Amygdala (tissue), 56 donors: ENCODE measurements at regions not wholly inside any gene's neighbourhood (a gene's known extent, or its start where the extent isn't known, plus 50 kb on each side); places are given as distances from the start of the nearest gene placed in this dataset.
"Not testable (repeated sequence)": the region's sequence is repeated elsewhere in the genome, so short reads cannot be mapped to it uniquely, and the experiment has no call there.

Experiments
- DNase-seq, 56 donors: peaks; one replicate each; lab custom pipeline; 2025; lab: John Stamatoyannopoulos, UW

DNA sequence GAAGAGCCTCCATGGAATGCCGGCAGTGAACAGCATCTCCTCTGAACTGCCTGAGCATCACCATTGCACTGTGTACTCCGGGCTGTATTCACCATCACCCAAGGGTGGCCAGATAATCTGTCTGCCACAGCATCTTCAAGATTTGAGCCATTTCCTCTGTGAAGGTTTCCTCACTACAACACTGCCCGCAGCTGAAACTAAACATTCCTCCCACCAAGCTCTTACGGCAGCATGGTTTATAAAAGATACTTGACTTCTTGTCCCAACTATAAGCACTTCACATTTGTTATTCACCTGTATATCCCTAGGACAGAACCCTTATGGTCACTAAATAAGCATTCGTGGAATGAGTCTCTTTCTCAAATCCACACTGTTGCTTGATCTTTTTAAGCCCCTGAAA lies 125.9 kb downstream of the SST start:
- no peak for DNase-seq

- DNase-seq = no peak
Measured at GRCh38 chr3:187540847-187541246, 129.3 kb downstream of the SST start.

- no peak for DNase-seq
Measured at GRCh38 chr3:187536185-187536584, 134.0 kb downstream of the SST start.

- no peak for DNase-seq
Measured at GRCh38 chr3:187533797-187534196, 136.4 kb downstream of the SST start.

DNA sequence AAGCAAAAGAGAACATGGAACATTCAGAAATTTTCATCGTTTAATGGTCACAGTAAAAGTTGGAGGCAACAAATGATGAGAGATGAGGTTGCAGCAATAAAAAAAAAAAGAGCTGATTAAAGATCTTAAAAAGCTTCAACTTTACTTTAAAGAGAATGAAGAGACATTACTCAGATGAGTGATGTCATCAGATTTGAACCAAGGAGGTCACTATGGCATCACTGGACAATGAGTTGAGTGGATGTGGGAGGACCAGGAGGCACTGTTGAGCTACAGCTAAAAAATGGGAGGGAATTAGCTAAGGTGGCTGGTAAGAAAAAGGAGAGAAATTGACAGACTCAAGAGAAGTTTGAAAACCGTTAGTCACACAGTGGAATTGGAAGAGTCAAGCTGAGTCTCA lies 138.4 kb downstream of the SST start:
- no peak for DNase-seq

GRCh38 chr3:187522890-187523289 lies 147.3 kb downstream of the SST start:
- DNase-seq = no peak

- DNase-seq = no peak
Measured at GRCh38 chr3:187522293-187522692, 147.9 kb downstream of the SST start.

- no peak for DNase-seq
Measured at GRCh38 chr3:187521546-187521945, 148.6 kb downstream of the SST start.

DNA sequence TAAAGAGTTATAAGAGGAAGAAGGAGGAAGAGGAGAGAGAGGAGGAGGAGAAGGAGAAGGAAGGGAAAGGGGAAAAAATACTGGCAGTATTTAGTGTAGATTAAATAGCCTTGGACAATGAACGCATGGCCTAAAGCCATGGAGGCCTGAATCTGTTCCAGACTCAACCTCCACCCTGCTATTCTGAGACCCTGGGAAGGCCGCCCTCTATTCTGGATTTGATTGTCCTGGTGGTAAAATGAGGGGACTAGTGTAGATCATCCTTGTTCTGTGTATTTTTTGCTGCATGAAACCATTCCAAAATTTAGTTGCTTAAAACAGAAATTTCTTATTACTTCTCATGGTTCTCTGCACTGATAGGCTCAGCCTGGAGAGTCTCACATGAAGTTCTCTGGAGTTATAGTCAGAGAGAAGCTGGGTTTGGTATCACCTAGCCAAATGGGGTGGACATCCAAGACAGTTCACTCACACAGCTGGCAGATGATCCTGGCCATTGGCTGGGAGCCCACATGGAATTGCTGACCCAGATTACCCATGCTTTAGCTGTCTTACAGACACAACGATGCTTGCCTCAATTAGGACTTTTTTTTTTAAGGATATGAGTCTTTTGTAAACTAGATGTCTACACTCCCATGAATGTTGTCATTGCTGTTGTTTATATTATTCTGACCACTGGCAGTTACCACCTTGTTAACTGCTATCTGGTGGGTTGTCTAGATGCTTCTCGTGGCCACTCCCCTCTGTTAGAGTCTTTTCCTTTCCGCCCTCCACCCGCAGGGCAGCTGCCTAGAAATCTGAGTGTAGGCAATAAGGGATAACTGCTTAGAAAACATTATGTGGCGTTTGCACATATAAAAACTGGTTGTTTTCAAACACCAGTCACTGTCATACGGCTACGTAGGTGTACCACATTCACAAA lies 149.9 kb downstream of the SST start:
- DNase-seq = no peak

- no peak for DNase-seq
Measured at GRCh38 chr3:187519428-187519890, 150.7 kb downstream of the SST start.

- DNase-seq = no peak
Measured at GRCh38 chr3:187518616-187519015, 150.4 kb downstream of the RTP4 start.

GRCh38 chr3:187518207-187518606 lies 150.0 kb downstream of the RTP4 start:
- DNase-seq = no peak

DNA sequence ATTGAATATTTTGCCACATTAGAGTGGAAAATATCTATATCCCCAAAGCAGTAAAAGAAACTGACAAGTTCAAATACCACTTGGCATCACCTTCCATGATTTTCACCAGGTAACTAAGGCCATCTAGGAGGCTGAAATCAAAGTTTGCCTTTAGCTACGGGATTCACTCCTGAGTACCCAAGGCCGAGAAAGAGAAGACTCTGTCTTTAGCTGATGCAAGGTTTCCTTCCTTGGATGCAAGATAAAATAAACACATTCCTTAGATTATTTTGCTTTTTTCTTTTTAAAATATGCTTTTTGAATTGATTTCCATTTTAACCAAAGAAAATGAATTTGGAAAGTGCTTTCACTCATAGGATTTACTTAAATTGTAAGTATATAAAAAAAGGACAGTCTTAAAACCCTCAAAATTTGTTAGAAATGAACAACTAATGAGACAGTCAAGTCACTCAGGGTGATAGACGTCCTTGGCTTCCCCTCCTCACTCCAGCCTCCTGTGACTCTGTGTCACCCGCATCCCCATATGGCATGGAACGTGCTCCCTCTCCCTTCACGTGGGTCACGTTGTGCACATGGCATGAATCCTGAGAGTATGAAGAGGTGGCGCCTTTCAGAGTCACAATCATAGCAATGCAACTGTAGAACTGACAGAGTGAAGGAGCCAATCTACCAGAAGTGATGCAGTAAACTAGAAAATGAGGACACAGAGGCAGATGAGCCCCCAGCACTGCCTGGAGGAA lies 148.4 kb downstream of the RTP4 start:
- no peak for DNase-seq

- DNase-seq = no peak
Measured at GRCh38 chr3:187507905-187508304, 139.7 kb downstream of the RTP4 start.

DNA sequence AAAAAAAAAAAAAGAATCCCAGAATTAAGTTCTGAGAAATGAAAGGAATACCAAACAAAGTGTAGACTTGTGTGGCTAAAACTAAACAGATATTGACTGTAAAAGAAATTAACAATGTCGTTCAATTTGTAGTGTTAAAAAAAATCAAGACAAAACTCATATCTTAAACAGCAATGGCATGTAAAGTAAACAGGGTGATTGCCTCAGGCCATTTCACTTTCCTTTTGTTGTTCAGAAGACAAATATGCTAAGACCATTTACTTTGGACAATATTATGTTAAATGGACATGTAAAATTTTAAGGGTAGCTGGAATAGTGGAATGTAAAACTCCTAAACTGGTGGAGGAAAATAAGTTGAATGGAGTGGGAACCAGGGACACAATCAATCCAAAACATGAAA lies 139.1 kb downstream of the RTP4 start:
- DNase-seq = no peak

DNA sequence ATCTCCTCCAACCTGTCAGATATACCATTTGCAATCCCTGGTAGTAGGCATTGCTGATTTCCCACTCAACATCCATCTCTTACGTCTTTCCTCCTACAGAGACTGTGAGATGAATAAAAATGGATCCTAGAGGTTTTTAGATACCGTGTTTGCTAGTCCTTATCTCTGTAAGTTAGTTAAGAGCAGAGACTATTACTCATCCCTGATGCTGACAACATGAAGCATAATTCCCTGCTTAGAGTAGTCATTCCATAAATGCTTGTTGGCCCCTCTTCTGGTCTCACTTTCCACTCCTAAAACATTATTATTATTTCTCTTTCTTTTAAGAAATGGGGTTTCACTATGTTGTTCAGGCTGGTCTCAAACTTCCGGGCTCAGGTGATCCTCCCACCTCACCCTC lies 136.2 kb downstream of the RTP4 start:
- DNase-seq = no peak

DNA sequence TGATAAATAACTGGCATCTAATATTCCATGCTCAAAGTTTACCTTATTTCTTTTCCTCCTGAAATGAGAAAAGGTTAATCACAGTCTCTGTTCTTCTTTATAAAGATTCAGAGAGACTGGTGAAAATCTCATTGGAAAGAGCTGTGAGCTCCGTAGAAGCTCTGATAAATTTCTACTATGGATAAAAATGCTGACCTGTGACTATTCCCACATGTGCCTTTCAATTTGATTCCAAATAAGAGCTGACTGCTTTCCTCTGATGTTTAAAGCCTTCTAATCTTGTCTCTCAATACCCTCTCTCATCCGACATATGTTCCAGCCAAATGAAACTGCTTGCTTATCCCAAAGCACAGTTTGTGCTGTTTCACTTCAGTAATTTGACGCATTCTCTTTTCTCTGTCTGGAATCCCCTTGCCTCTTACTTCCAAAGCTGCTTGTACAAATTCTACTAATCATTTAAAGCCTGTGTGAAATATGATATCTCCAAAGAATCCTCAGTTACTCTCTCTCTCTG lies 130.1 kb downstream of the RTP4 start:
- DNase-seq = no peak

- DNase-seq = no peak
Measured at GRCh38 chr3:187497052-187497451, 128.9 kb downstream of the RTP4 start.

GRCh38 chr3:187494056-187494455 lies 125.9 kb downstream of the RTP4 start:
- not testable (repeated sequence) for DNase-seq

DNA sequence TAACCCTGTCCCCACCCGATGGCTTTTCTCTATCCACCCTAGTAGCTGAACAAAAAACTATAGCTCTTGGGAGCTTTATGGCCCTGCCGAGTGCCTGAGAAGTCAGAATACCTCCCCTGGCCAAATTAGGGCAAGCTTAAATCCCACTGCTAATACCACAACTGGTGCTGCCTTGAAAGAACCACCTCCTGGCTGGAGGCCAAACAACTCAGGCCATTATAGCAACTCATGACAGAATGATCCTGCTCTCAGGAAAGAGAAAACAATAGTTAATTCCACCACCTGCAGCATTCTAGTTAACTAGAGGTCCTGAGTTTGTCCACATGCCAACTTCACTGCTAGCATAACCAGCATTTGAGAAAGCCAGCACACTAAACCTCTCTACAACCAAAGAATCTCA lies 123.2 kb downstream of the RTP4 start:
- no peak for DNase-seq

DNA sequence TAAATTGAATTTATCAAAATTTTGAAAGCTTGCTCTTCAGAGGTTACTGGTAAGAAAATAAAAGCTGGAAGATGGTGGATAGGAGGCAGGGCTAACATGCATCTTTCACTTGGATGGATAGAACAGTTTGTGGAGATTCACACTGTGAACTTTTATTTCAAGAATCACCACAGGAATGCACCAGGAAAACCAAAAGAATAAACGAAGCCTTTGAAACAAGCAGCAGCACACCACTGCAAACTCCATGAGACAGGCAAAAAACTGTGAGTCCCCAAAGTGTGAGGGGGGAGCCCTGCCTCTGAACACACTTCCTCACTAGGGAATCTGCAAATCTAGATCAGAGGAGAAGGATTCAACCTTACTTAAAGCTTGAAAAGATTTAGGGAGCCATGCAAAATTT lies 122.2 kb downstream of the RTP4 start:
- DNase-seq = no peak
